C4-2B (cell line): ENCODE measurements at regions not wholly inside any gene's neighbourhood (a gene's known extent, or its start where the extent isn't known, plus 50 kb on each side); places are given as distances from the start of the nearest gene placed in this dataset.

Source experiments
- H3K27ac ChIP-seq: fragments of 450-650 bp; 2 replicates; pipeline ENCODE4 v1.5.1; 2017
- ZFX ChIP-seq: fragments of 450-650 bp; IDR thresholded peaks from 2 replicates; pipeline ENCODE4 v1.6.1; 2017
- TF ChIP-seq, protein P1 (sequence below): fragments of 450-650 bp; conservative IDR thresholded peaks from 2 replicates; pipeline ENCODE4 v1.5.1; 2017; ENCODE audit warnings: mild to moderate bottlenecking

- TF ChIP-seq, protein P1, sequence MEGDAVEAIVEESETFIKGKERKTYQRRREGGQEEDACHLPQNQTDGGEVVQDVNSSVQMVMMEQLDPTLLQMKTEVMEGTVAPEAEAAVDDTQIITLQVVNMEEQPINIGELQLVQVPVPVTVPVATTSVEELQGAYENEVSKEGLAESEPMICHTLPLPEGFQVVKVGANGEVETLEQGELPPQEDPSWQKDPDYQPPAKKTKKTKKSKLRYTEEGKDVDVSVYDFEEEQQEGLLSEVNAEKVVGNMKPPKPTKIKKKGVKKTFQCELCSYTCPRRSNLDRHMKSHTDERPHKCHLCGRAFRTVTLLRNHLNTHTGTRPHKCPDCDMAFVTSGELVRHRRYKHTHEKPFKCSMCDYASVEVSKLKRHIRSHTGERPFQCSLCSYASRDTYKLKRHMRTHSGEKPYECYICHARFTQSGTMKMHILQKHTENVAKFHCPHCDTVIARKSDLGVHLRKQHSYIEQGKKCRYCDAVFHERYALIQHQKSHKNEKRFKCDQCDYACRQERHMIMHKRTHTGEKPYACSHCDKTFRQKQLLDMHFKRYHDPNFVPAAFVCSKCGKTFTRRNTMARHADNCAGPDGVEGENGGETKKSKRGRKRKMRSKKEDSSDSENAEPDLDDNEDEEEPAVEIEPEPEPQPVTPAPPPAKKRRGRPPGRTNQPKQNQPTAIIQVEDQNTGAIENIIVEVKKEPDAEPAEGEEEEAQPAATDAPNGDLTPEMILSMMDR: no peak
- no peak for TF ChIP-seq ZFX
Observed at GRCh38 chr6:163717106-163717764, 302.7 kb downstream of the QKI start.

DNA sequence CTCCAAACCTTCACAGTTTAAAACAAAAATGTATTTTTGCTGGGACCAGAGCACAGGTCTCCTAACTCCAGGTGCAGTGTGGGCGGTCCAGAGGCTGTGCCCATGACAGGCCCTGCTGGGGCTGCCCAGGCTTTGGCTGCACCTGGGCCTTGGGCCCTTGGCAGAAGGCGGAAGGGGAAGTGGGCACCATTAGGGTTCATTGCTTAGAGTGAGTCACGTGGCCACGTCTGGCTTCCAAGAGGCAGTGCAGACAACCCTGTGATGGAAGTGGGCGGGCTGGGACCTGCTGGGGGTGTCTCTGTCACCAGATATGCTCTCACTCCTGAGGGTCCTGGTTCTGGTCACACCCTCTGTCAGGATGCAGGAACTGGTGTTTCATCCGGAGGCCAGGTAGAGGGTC, 302.2 kb downstream of the QKI start:
- no peak overlapping the region for H3K27ac ChIP-seq
- TF ChIP-seq, protein P1: no peak
- TF ChIP-seq ZFX: no peak

More at GRCh38 chr6:163717106-163717764, 302.7 kb downstream of the QKI start:
- no peak overlapping the region for H3K27ac ChIP-seq

DNA sequence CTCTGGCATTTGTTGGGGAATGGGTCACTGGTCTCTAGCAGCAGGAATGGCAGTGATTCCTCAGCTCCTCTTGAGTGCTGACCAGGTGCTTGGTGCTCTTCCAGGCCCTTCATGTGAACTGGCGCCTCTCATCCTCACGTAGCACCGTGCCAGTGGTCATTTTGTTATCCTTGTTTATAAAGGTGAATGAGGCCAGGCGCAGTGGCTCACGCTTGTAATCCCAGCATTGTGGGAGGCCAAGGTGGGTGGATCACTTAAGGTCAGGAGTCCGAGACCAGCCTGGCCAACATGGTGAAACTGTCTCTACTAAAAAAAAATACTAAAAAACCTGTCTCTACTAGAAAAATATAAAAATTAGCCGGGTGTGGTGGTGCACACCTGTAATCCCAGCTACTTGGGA, 301.3 kb downstream of the QKI start:
- H3K27ac ChIP-seq: no peak overlapping the region
- no peak for TF ChIP-seq ZFX
- TF ChIP-seq, protein P1: no peak

DNA sequence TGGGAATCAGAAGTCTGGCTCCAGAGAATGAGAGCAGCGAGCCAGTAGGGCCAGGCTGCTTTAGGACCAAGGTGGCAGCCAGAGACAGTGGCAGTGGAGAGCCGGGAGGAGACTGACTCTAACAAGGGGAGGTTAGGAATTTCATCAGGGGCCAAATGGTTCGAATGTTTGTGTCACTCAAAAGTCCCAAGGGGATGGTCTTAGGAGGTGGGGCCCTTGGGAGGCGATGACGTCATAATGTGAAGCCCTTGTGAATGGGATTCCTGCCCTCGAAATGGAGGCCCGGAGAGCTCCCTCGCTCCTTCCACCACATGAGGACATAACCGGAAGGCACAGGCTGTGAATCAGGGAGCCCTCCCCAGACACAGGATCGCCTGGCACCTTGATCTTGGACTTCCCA, 299.7 kb downstream of the QKI start:
- H3K27ac ChIP-seq: no peak overlapping the region
- TF ChIP-seq, protein P1: no peak
- no peak for TF ChIP-seq ZFX

- no peak for TF ChIP-seq ZFX
- TF ChIP-seq, protein P1: no peak
- H3K27ac ChIP-seq: no peak overlapping the region
Observed at GRCh38 chr6:163712981-163713380, 298.5 kb downstream of the QKI start.

DNA sequence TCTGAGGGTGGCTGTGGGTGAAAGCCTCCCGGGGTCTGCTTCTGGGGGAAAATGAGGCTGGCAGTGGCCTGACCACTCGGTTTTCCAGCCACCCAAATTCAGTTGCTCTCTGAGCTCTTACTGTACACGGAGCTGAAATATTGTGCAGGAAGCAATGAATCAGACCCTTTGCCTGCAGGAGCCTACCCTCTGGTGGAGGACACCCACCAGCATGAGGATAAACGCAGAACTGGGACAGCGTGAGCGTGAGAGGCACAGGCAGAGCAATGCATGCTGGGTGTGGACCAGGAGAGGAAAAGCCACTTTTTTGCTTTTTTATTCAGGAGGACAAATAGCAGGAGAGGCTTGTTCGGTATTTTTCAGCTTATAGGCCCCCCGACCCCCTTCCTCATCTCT, 298.0 kb downstream of the QKI start:
- no peak for TF ChIP-seq ZFX
- TF ChIP-seq, protein P1: no peak
- no peak overlapping the region for H3K27ac ChIP-seq

DNA sequence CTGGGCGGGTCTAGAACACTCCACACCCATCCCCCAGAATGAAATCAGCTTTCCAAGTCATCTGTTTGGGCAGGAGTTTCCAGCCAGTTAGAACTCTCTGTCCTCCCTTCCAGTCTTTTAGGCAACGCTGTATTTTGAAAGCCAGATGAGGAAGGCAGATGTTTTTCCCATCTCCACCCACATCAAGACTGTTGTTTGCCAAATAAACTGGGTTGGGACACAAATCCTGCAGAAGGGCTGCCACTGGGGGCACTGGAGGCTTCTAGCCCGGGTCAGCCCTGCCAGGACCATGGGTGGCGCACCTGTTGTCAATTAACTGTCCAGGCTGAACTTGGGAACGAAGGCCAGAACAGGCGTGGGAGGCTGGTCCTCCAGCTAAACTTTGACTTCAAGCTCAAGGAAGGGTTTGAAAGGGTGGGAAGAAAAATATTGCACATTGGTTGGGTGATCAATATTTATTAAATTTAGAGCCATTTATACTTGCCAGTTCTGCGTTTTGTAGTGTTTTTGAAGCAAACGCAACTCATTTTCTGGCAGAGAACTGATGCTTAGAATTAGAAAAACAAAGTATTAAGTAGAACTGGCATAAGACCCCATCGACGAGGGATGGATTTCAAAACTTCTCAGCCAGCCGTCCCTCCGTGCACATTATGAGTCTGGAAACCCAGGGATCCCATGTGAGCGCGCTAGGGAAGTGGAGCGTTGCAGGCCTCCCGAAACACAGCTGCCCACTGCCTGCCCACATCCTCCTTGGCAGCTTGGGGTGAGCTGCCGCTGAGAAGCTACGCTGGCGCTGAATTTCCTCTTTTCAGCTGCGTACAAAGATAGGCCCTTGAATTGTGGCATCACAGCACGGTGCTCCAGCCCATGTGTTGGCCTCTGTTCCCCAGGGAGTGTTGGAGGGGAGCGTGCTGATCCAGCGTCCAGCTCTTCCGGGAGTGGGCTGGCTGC, 297.4 kb downstream of the QKI start:
- TF ChIP-seq, protein P1: no peak
- H3K27ac ChIP-seq: no peak overlapping the region
